GM12878 (cell line): ENCODE measurements at regions not wholly inside any gene's neighbourhood (a gene's known extent, or its start where the extent isn't known, plus 50 kb on each side); places are given as distances from the start of the nearest gene placed in this dataset.

ENCODE experiments used
- ATAC-seq: fragments of 200-7000 bp; cut with Tn5 transposase; 3 replicates; pipeline ENCODE4 v1.9.1; 2020; ENCODE audit warnings: mild to moderate bottlenecking, moderate library complexity
- BruUV-seq: library from RNA; stranded (reverse); fragments of 400-500 nt; replicated peaks from 2 replicates; lab custom pipeline; 2021; lab: Mats Ljungman, UMichigan
- CTCF ChIA-PET: fragments of 300-600 bp; sonication (Branson Sonifier 250); formaldehyde crosslinking; extraction: SDS; loops from one replicate; lab custom pipeline; 2021; ENCODE audit warnings: inconsistent platforms; lab: Yijun Ruan, JAX
- POLR2A ChIA-PET: fragments of 350-600 bp; formaldehyde crosslinking; extraction: SDS; loops from one replicate; lab custom pipeline; 2021; ENCODE audit warnings: inconsistent platforms; lab: Charles Lee
- RAD21 ChIA-PET: fragments of 300-600 bp; sonication (Branson Sonifier 250); formaldehyde crosslinking; loops from one replicate; lab custom pipeline; 2023; ENCODE audit warnings: antibody characterized with exemption; ENCODE audit not compliant: unreplicated experiment; lab: Charles Lee
- SMC1A ChIA-PET: fragments of 300-600 bp; sonication (Branson Sonifier 250); formaldehyde crosslinking; loops from one replicate; lab custom pipeline; 2023; ENCODE audit not compliant: unreplicated experiment, uncharacterized antibody; lab: Charles Lee
- DNase-seq: peaks from one replicate; pipeline ENCODE4 v3.0.0-alpha.2; 2011; ENCODE audit warnings: low read depth, low spot score
- FAIRE-seq: peaks from 3 replicates; lab custom pipeline; 2011; peaks lifted over from hg19 to GRCh38; lab: Jason Lieb, UNC
- H2AFZ ChIP-seq: 2 replicates; pipeline ENCODE4 v1.6.0; 2011; ENCODE audit warnings: low read depth, low read length, control low read depth; ENCODE audit not compliant: control insufficient read depth
- H3K27ac ChIP-seq: 2 replicates; pipeline ENCODE4 v1.5.1; 2011; ENCODE audit warnings: control low read depth; ENCODE audit not compliant: control insufficient read depth, insufficient read depth
- H3K27me3 ChIP-seq, 2 experiments: replicated peaks in 1 of 2; 2 replicates each; pipeline versions ENCODE4 v1.6.0 to v1.6.1; 2011; ENCODE audit warnings: low read length in 1 of 2; ENCODE audit not compliant: control insufficient read depth in 2 of 2, insufficient read depth in 2 of 2
- H3K36me3 ChIP-seq, 2 experiments: 2 replicates each; pipeline ENCODE4 v1.5.1; 2011; ENCODE audit warnings: low read length in 1 of 2; ENCODE audit not compliant: control insufficient read depth in 2 of 2, insufficient read depth in 2 of 2
- H3K4me1 ChIP-seq: 2 replicates; pipeline ENCODE4 v1.6.1; 2011; ENCODE audit warnings: mild to moderate bottlenecking, low read length, moderate library complexity, mixed read lengths; ENCODE audit not compliant: control insufficient read depth, insufficient read depth
- H3K4me2 ChIP-seq: 2 replicates; pipeline ENCODE4 v1.6.0; 2011; ENCODE audit warnings: control low read depth; ENCODE audit not compliant: control insufficient read depth, insufficient read depth
- H3K4me3 ChIP-seq: fragments of 200-600 bp; sonication (generic); 2 replicates; pipeline ENCODE4 v1.5.1; 2016
- H3K79me2 ChIP-seq: 2 replicates; pipeline ENCODE4 v1.6.0; 2011; ENCODE audit warnings: low read length; ENCODE audit not compliant: control insufficient read depth, insufficient read depth
- H3K9ac ChIP-seq: 2 replicates; pipeline ENCODE4 v1.8.0; 2011; ENCODE audit warnings: low read length, control low read depth, mixed read lengths; ENCODE audit not compliant: control insufficient read depth, insufficient read depth
- H3K9me3 ChIP-seq: replicated peaks from 3 replicates; pipeline ENCODE4 v1.5.1; 2011; ENCODE audit warnings: mild to moderate bottlenecking, low read length; ENCODE audit not compliant: control insufficient read depth, insufficient read depth
- H4K20me1 ChIP-seq: 2 replicates; pipeline ENCODE4 v1.6.0; 2011; ENCODE audit not compliant: control insufficient read depth, insufficient read depth
- BHLHE40 ChIP-seq, 2 experiments: fragments of 450-650 bp in 1 of 2; IDR thresholded peaks; 2 replicates each; pipeline ENCODE4 v1.6.1; 2011 to 2017; ENCODE audit warnings: low read depth in 2 of 2, borderline replicate concordance in 1 of 2, improper control_type of control experiment in 1 of 2, low read length in 1 of 2, mild to moderate bottlenecking in 1 of 2
- DPF2 ChIP-seq: fragments of 450-650 bp; IDR thresholded peaks from 2 replicates; pipeline ENCODE4 v1.6.1; 2017; ENCODE audit warnings: mild to moderate bottlenecking
- EGR1 ChIP-seq, 2 experiments: IDR thresholded peaks; 1 replicate in 1 of 2; 2 replicates in 1 of 2; pipeline ENCODE4 v1.6.1; 2011 to 2012; ENCODE audit warnings: low read depth in 2 of 2, low read length in 2 of 2, borderline replicate concordance in 1 of 2, mild to moderate bottlenecking in 1 of 2, moderate library complexity in 1 of 2
- IKZF2 ChIP-seq, 2 experiments: fragments of 450-650 bp; IDR thresholded peaks; 2 replicates each; pipeline ENCODE4 v1.6.1; 2017; ENCODE audit warnings: mild to moderate bottlenecking in 2 of 2, moderate library complexity in 2 of 2
- NBN ChIP-seq: fragments of 450-650 bp; IDR thresholded peaks from 2 replicates; pipeline ENCODE4 v1.6.1; 2016
- NFYA ChIP-seq: IDR thresholded peaks from 2 replicates; pipeline ENCODE4 v1.6.1; 2011; ENCODE audit warnings: low read depth, mild to moderate bottlenecking, low read length, improper control_type of control experiment, borderline replicate concordance
- NFYB ChIP-seq: IDR thresholded peaks from 2 replicates; pipeline ENCODE4 v1.6.1; 2011; ENCODE audit warnings: low read depth, mild to moderate bottlenecking, low read length, improper control_type of control experiment, moderate library complexity; ENCODE audit not compliant: insufficient read depth
- PAX8 ChIP-seq: fragments of 450-650 bp; IDR thresholded peaks from 2 replicates; pipeline ENCODE4 v1.6.1; 2017; ENCODE audit warnings: mild to moderate bottlenecking, moderate library complexity
- RBBP5 ChIP-seq: fragments of 200-600 bp; sonication (generic); conservative IDR thresholded peaks from 2 replicates; pipeline ENCODE4 v1.6.1; 2016
- SMAD1 ChIP-seq: fragments of 450-650 bp; IDR thresholded peaks from 2 replicates; pipeline ENCODE4 v1.6.1; 2018; ENCODE audit warnings: mild to moderate bottlenecking, low read depth; ENCODE audit not compliant: partially characterized antibody
- SMAD5 ChIP-seq: IDR thresholded peaks from 2 replicates; pipeline ENCODE4 v1.6.1; 2016; ENCODE audit warnings: antibody characterized with exemption, low read depth
- SREBF1 ChIP-seq: IDR thresholded peaks from 2 replicates; pipeline ENCODE4 v1.6.1; 2012; ENCODE audit warnings: mild to moderate bottlenecking, low read length
- WRNIP1 ChIP-seq: IDR thresholded peaks from 2 replicates; pipeline ENCODE4 v1.6.1; 2011; ENCODE audit warnings: low read depth, low read length, improper control_type of control experiment, borderline replicate concordance
- YY1 ChIP-seq: IDR thresholded peaks from 2 replicates; pipeline ENCODE4 v1.6.1; 2011; ENCODE audit warnings: low read depth, mild to moderate bottlenecking, low read length
- ZNF592 ChIP-seq: fragments of 450-650 bp; IDR thresholded peaks from 2 replicates; pipeline ENCODE4 v1.6.1; 2017; ENCODE audit warnings: mild to moderate bottlenecking, moderate library complexity
- ZNF622 ChIP-seq: fragments of 450-650 bp; IDR thresholded peaks from 2 replicates; pipeline ENCODE4 v1.6.1; 2017; ENCODE audit warnings: mild to moderate bottlenecking, inconsistent platforms
- WGBS: methylation state at CpG from one replicate; pipeline ENCODE4 v1.1.6; 2016; ENCODE audit warnings: low lambda C conversion rate; ENCODE audit not compliant: insufficient replicate concordance, insufficient coverage; ENCODE audit errors: missing lambda C conversion rate; 5-methylcytosine and 5-hydroxymethylcytosine counted together
- in situ Hi-C: fragments of 300-500 bp; cut with MboI; formaldehyde crosslinking; loops from 9 replicates; pipeline ENCODE4 v1.14.3; 2018; ENCODE audit warnings: mixed read lengths
- intact Hi-C: fragments of 100-400 bp; cut with micrococcal nuclease; formaldehyde crosslinking; loops from one replicate; pipeline ENCODE4 v1.14.2; 2022; ENCODE audit not compliant: unreplicated experiment

GRCh38 chr18:78677483-78678317 lies 301.9 kb upstream of the SALL3 start:
- SMC1A ChIA-PET: no interaction called here
- RAD21 ChIA-PET: no interaction called here
- CTCF ChIA-PET: no interaction called here

More at GRCh38 chr18:78677483-78678317, 301.9 kb upstream of the SALL3 start:
- 61% methylated on average over 24 of the region's 25 CpGs for WGBS
- H3K9ac ChIP-seq: no peak overlapping the region
- intact Hi-C loops: no loop called here
- H3K4me1 ChIP-seq: no peaks in the 10 kb centered on the region
- no peak overlapping the region for H3K4me2 ChIP-seq
- BruUV-seq: no TSS peak
- no peaks in the 10 kb centered on the region for H3K36me3 ChIP-seq
- no peak for FAIRE-seq
- no peak for TF ChIP-seq SMAD1
- no peak for TF ChIP-seq SMAD5
- TF ChIP-seq NFYB: no peak
- TF ChIP-seq ZNF622: no peak
- no peak for TF ChIP-seq WRNIP1
- TF ChIP-seq NFYA: no peak
- no peak for TF ChIP-seq SREBF1
- TF ChIP-seq YY1: no peak
- no peak for TF ChIP-seq EGR1 (IDR thresholded peaks at IDR 0.05; ENCODE audit: borderline replicate concordance in 1 of 2, low read depth in 2 of 2, low read length in 2 of 2)
- TF ChIP-seq RBBP5: no peak
- TF ChIP-seq DPF2: no peak
- TF ChIP-seq NBN: no peak
- TF ChIP-seq IKZF2 (IDR thresholded peaks at IDR 0.05): no peak
- no peak for TF ChIP-seq ZNF592
- TF ChIP-seq PAX8: no peak
- TF ChIP-seq BHLHE40 (IDR thresholded peaks at IDR 0.05; ENCODE audit: borderline replicate concordance in 1 of 2, low read depth in 2 of 2, low read length in 1 of 2): no peak
- H3K79me2 ChIP-seq: no peaks in the 10 kb centered on the region
- in situ Hi-C loops: no loop called here
- POLR2A ChIA-PET: no interaction called here
- no peaks in the 10 kb centered on the region; the same call in 2 of the 3 replicates for H3K9me3 ChIP-seq
- no peak overlapping the region for H3K27ac ChIP-seq
- no peak for ATAC-seq
- H4K20me1 ChIP-seq: no peaks in the 10 kb centered on the region
- no peaks in the 10 kb centered on the region for H3K27me3 ChIP-seq
- DNase-seq: no peak
- H2AFZ ChIP-seq: no peak overlapping the region
- no peak overlapping the region for H3K4me3 ChIP-seq
